Duodenal mucosa (tissue), 2 donors: ENCODE measurements at regions not wholly inside any gene's neighbourhood (a gene's known extent, or its start where the extent isn't known, plus 50 kb on each side); places are given as distances from the start of the nearest gene placed in this dataset.
"Not testable (repeated sequence)": the region's sequence is repeated elsewhere in the genome, so short reads cannot be mapped to it uniquely, and the experiment has no call there.

Experiments
- H3K27ac ChIP-seq: one replicate; pipeline ENCODE4 v1.7.0; 2013; ENCODE audit warnings: low read depth, low read length
- H3K27me3 ChIP-seq, 2 donors: one replicate each; pipeline ENCODE4 v1.7.0; 2013; ENCODE audit warnings: low read length in 2 of 2, control low read depth in 1 of 2; ENCODE audit not compliant: insufficient read depth in 2 of 2, control insufficient read depth in 1 of 2
- H3K36me3 ChIP-seq, 2 donors: one replicate each; pipeline ENCODE4 v1.7.0; 2013; ENCODE audit warnings: low read length in 2 of 2, control low read depth in 1 of 2; ENCODE audit not compliant: insufficient read depth in 2 of 2, control insufficient read depth in 1 of 2
- H3K4me1 ChIP-seq, 2 donors: one replicate each; pipeline ENCODE4 v1.7.0; 2013; ENCODE audit warnings: low read length in 2 of 2, control low read depth in 1 of 2; ENCODE audit not compliant: insufficient read depth in 2 of 2, control insufficient read depth in 1 of 2
- H3K4me3 ChIP-seq, 2 donors: one replicate each; pipeline ENCODE4 v1.7.0; 2013; ENCODE audit warnings: low read length in 2 of 2, low read depth in 1 of 2
- H3K9ac ChIP-seq, 2 donors: one replicate each; pipeline ENCODE4 v1.7.0; 2013; ENCODE audit warnings: low read length in 2 of 2, low read depth in 1 of 2
- H3K9me3 ChIP-seq, 2 donors: one replicate each; pipeline ENCODE4 v1.7.0; 2013; ENCODE audit warnings: low read length in 2 of 2, control low read depth in 1 of 2; ENCODE audit not compliant: control insufficient read depth in 1 of 2

DNA sequence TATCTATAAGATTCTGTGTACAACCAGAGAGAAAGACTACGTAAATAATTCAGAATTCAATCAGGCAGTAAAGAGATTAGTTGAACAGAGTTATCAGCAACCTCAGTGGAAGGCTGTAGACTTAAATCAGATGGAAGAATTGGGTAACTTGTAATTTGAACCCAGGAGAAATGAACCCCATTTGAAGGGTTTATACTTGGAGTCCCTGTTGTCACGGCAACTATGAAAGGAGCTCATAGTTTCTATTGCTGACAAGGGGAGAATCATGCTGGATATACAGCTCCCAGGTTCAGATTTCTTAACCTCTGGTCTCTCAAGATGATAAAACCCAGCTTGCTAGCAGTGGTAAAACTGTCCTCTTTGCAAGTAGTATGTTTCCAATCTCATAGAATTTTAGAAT is 54.4 kb upstream of the BMP4 start:
- no peak overlapping the region for H3K4me3 ChIP-seq
- no peak overlapping the region for H3K9ac ChIP-seq
- H3K27me3 ChIP-seq, result no peaks in the 10 kb centered on the region
- H3K27ac ChIP-seq, result no peak overlapping the region
- H3K9me3 ChIP-seq, result no peaks in the 10 kb centered on the region
- no peaks in the 10 kb centered on the region for H3K36me3 ChIP-seq
- no peaks in the 10 kb centered on the region for H3K4me1 ChIP-seq

DNA sequence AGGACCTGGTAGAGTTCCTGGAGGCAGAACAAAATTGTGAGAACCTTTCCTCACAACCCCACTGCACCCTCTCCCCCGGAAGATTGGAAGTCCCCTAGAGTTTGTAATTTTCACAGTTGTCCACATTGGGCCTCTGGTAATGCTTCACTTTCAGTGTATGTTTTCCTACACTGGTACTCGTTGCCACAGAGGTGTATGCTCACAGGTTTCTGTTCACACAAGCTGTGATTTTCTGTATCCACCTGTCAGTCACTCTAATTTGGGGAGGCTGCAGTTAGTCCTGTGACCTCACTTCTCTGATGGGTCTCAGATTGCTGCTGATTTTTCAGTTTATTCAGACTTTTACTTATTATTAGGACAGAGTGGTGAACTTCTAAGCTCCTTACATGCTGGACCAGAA is 66.4 kb upstream of the BMP4 start:
- Histone ChIP-seq H3K4me1 (no peaks in the 10 kb centered on the region), H3K36me3 (no peaks in the 10 kb centered on the region), H3K27me3 (no peaks in the 10 kb centered on the region), H3K4me3 (no peak overlapping the region), H3K9ac (no peak overlapping the region), H3K27ac (no peak overlapping the region), H3K9me3 (no peaks in the 10 kb centered on the region)

DNA sequence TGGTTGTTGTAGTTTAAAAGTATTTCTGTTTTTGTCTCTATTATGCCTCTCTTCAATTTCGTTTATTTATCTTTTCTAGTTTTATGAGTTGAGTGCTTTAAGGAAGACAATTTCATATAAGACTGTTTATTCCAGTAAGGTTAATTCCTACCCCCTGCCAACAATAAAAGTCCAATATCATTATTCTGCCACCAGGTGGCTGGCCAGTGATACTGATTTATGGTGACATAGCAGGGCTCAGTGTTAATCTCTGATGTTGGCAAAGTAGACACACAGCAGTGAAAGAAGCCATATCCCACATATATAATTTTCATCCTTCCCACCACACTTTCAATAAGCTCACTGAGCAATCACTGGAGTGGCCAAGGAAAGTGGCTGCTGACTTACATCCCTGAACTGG is 69.0 kb upstream of the BMP4 start:
- no peak overlapping the region for H3K4me3 ChIP-seq
- H3K27ac ChIP-seq, result no peak overlapping the region
- H3K4me1 ChIP-seq, result no peaks in the 10 kb centered on the region
- no peak overlapping the region for H3K9ac ChIP-seq
- no peaks in the 10 kb centered on the region for H3K27me3 ChIP-seq
- H3K9me3 ChIP-seq, result no peaks in the 10 kb centered on the region
- H3K36me3 ChIP-seq, result no peaks in the 10 kb centered on the region

DNA sequence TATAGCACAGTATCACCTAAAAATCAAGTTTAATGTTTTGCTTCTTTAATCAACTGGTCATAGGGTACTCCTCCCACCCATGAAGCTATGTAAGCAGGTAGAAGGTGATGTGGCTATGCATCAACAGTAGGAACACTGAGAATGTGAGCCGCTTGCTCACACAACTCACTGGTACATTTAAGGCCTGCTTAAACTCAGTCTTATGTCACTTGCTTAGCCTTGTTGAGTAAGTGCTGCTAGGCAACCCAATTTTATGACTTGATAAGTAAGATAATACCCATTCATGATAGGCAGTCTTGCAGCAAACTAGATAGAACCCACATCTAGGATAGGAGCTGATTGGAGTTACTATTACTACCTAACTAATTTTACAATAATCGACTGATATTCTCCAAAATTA is 70.0 kb upstream of the BMP4 start:
- no peaks in the 10 kb centered on the region for H3K9me3 ChIP-seq
- no peak overlapping the region for H3K9ac ChIP-seq

DNA sequence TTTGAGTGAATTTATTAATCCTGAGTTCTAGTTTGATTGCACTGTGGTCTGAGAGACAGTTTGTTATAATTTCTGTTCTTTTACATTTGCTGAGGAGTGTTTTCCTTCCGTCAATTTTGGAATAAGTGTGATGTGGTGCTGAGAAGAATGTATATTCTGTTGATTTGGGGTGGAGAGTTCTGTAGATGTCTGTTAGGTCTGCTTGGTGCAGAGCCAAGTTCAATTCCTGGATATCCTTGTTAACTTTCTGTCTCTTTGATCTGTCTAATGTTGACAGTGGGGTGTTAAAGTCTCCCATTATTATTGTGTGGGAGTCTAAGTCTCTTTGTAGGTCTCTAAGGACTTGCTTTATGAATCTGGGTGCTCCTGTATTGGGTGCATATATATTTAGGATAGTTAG is 74.4 kb upstream of the BMP4 start:
- H3K4me1 ChIP-seq, H3K4me3 ChIP-seq, H3K9me3 ChIP-seq, H3K27me3 ChIP-seq, H3K27ac ChIP-seq, H3K9ac ChIP-seq, H3K36me3 ChIP-seq: not testable (repeated sequence)

More for the DNA sequence above, 70.0 kb upstream of the BMP4 start:
- no peak overlapping the region for H3K27ac ChIP-seq
- H3K4me1 ChIP-seq, result no peaks in the 10 kb centered on the region
- H3K36me3 ChIP-seq, result no peaks in the 10 kb centered on the region
- H3K4me3 ChIP-seq, result no peak overlapping the region
- H3K27me3 ChIP-seq, result no peaks in the 10 kb centered on the region

DNA sequence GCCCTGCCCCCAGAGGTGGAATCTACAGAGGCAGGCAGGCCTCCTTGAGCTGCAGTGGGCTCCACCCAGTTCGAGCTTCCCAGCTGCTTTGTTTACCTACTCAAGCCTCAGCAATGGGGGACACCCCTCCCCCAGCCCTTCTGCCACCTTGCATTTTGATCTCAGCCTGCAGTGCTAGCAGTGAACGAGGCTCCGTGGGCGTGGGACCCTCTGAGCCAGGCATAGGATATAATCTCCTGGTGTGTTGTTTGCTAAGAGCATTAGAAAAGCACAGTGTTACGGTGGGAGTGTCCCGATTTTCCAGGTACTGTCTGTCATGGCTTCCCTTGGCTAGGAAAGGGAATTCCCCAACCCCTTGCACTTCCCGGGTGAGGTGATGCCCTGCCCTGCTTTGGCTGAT is 76.7 kb upstream of the BMP4 start:
- H3K4me1 ChIP-seq, H3K9ac ChIP-seq, H3K27me3 ChIP-seq, H3K4me3 ChIP-seq, H3K9me3 ChIP-seq, H3K27ac ChIP-seq, H3K36me3 ChIP-seq: not testable (repeated sequence)

DNA sequence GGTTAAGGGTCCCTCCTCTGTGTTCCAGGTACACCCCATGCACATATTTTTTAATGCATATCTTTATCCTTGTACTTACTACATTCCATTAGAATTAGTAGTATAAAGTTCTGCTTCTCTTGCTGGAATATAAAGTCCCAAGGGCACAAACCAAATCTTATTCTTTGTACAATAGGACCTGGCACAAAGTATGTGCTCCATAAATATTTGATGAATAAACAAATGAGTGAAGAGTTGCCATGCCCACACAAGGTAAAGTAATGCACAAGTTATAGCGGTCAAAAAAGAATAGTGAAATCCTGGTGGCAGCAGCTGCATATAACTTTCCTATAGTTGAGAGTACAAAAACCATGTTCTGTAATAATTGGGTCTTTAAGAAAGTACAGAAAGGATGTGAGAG is 82.1 kb upstream of the BMP4 start:
- Histone ChIP-seq H3K27ac (no peak overlapping the region), H3K36me3 (no peaks in the 10 kb centered on the region), H3K9me3 (peaks cover 2 to 8% of the 10 kb centered on the region in 2 donors), H3K9ac (no peak overlapping the region), H3K4me1 (no peaks in the 10 kb centered on the region), H3K4me3 (no peak overlapping the region), H3K27me3 (no peaks in the 10 kb centered on the region)

DNA sequence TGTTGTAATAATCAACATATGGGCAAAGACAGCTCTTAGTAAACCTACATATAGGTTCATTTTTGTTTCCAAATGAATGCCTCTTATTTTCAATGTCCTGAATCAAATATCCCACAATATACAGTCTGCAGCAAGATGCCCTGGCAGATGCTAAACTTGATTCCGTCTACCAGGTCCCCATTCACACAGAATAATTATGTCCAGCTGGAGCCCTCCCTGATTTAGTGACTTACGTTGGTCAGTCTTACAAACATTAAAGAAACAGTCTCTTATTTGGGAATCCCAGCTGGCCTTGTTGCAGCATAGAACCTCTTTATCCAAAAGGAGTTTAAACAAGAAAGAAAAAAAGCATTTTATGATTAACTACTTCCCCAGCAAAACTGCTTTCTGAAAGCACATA is 82.7 kb upstream of the BMP4 start:
- Histone ChIP-seq H3K9me3 (peaks cover 2 to 8% of the 10 kb centered on the region in 2 donors), H3K27ac (no peak overlapping the region), H3K27me3 (no peaks in the 10 kb centered on the region), H3K36me3 (no peaks in the 10 kb centered on the region), H3K4me1 (no peaks in the 10 kb centered on the region), H3K4me3 (no peak overlapping the region), H3K9ac (no peak overlapping the region)

DNA sequence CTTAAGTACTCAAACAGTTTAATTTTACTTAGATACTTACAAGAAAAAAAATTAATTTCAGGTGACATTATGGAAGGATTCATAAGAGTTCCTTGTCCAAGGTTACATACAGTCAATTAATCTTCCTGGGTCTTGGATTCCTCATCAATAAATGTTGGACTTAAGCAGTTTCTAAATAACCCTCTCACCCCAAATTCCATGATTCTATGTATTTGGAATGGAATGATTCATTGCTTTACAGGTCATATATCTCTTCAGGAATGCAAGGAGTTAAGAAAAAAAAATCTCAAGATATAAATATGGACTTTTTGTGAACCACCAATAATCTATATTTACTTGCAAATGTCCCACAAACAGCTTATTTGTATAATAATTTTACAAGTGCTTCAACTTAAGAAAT is 84.2 kb upstream of the BMP4 start:
- H3K27ac ChIP-seq, result no peak overlapping the region
- H3K27me3 ChIP-seq, result no peaks in the 10 kb centered on the region
- no peaks in the 10 kb centered on the region for H3K4me1 ChIP-seq
- H3K4me3 ChIP-seq, result no peak overlapping the region
- no peaks in the 10 kb centered on the region for H3K36me3 ChIP-seq
- no peaks in the 10 kb centered on the region for H3K9me3 ChIP-seq
- no peak overlapping the region for H3K9ac ChIP-seq

DNA sequence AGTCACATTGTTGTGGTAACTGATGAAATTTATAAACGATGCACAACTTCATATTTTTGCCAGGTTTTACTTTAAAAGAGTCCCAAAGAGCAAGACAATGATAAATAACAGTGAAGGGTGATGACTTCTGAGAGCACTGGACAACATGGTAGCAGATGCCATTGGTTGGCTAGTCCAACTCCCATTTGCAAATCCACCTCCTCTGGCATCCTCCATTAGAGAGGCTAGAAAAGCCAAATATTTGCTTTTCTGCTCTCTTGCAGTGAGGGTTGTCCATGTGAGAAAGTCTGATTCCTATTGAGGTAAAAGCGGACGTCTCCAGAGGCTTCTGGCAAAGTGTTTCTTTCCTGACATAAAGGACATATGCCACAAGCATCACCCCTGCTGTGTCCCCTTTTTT is 89.6 kb upstream of the BMP4 start:
- Histone ChIP-seq H3K27me3 (no peaks in the 10 kb centered on the region), H3K9ac (no peak overlapping the region), H3K9me3 (no peaks in the 10 kb centered on the region), H3K4me3 (no peak overlapping the region), H3K27ac (no peak overlapping the region), H3K36me3 (no peaks in the 10 kb centered on the region), H3K4me1 (peaks cover 6 to 9% of the 10 kb centered on the region in 2 donors)

DNA sequence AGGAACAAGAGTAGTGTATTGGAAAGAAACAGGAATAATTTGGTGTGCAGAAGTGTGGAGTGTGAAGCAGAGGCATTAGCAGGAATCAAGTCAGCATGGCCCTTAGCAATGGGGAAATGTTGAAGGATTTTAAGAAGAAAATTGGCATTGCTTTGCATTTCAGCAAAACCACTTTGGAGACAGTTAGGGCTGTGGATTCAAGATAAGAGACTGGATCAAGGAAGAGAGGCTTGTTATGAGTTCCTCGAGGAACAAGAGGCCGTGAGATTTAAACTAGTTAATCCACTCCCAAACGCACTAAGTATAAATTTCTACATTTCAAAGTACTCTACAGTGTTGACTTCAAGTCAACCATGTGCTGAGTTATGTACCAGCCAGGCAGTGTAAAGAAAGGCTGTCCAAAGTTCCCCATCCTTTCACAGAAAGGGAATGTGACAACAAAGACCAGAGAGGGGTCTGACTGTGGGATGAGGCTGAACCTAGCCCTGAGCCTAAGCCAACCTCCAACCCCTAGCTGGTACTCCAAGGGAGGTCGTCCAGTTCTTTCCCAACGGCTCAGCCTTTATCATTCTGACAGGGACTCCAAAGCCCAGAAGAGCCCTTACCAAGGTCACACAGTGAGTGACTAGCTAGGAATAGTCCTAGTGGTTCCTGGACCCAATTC is 91.2 kb upstream of the BMP4 start:
- peaks cover 6 to 9% of the 10 kb centered on the region in 2 donors for H3K4me1 ChIP-seq
- H3K36me3 ChIP-seq, result no peaks in the 10 kb centered on the region
- H3K9ac ChIP-seq, result no peak overlapping the region
- no peak overlapping the region for H3K4me3 ChIP-seq
- no peaks in the 10 kb centered on the region for H3K27me3 ChIP-seq
- H3K9me3 ChIP-seq, result no peaks in the 10 kb centered on the region
- H3K27ac ChIP-seq, result no peak overlapping the region
